AG09319 (cell line): ENCODE measurements at regions not wholly inside any gene's neighbourhood (a gene's known extent, or its start where the extent isn't known, plus 50 kb on each side); places are given as distances from the start of the nearest gene placed in this dataset.

Experiments used
- DNase-seq: peaks from one replicate; pipeline ENCODE4 v3.0.0-alpha.2; 2010; ENCODE audit warnings: low read depth; ENCODE audit errors: extremely low read depth
- TF ChIP-seq, protein P1 (sequence below): IDR thresholded peaks from 2 replicates; pipeline ENCODE4 v1.5.1; 2011; ENCODE audit warnings: low read depth, mild to moderate bottlenecking, inconsistent platforms, low read length, moderate library complexity

DNA sequence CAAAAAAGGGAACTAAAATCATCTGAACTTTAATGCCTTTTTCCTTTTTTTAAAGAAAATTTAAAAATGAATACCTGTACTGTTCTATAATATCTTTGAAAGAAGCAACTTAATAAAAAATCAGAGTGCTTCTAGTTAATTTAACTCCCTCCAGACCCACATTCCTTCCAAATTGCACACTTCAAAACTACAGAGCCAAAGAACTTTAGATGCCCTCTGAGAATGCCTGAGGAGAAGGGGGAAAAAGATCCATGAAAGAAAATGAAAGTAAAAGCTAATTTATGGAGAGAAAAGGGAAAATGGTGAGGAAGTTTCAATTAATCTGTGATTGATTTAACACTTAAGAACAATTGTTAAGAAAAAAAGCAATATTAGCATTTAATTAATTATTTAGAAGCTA is 1141.6 kb downstream of the IGSF11 start:
- DNase-seq, result no peak
- TF ChIP-seq, protein P1, sequence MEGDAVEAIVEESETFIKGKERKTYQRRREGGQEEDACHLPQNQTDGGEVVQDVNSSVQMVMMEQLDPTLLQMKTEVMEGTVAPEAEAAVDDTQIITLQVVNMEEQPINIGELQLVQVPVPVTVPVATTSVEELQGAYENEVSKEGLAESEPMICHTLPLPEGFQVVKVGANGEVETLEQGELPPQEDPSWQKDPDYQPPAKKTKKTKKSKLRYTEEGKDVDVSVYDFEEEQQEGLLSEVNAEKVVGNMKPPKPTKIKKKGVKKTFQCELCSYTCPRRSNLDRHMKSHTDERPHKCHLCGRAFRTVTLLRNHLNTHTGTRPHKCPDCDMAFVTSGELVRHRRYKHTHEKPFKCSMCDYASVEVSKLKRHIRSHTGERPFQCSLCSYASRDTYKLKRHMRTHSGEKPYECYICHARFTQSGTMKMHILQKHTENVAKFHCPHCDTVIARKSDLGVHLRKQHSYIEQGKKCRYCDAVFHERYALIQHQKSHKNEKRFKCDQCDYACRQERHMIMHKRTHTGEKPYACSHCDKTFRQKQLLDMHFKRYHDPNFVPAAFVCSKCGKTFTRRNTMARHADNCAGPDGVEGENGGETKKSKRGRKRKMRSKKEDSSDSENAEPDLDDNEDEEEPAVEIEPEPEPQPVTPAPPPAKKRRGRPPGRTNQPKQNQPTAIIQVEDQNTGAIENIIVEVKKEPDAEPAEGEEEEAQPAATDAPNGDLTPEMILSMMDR, result no peak

GRCh38 chr3:117893638-117894037 is 1141.0 kb downstream of the IGSF11 start:
- TF ChIP-seq, protein P1, result no peak
- no peak for DNase-seq

GRCh38 chr3:117898722-117899522 is 1135.7 kb downstream of the IGSF11 start:
- DNase-seq, result no peak
- TF ChIP-seq, protein P1, result peak; percentile 15

DNA sequence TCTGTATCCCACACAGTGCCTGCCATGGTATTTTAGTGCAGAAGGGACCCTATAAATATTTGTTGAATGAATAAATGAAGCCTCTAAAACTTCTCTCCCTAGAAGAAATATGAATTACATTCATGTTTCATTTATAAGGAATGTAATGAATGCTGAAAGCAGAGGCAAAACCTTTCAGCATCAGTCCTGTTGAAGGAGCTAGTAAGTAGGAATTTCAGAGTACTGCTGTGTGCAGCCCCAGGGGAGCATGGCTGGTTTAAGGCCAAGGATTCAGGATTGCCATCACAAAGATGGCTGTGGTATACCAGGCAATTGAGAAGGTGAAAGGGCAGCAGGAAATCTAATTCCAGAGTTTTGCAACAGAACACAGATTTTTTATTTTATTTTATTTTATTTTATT is 1131.4 kb downstream of the IGSF11 start:
- DNase-seq, result peak; percentile 54
- TF ChIP-seq, protein P1, result no peak

DNA sequence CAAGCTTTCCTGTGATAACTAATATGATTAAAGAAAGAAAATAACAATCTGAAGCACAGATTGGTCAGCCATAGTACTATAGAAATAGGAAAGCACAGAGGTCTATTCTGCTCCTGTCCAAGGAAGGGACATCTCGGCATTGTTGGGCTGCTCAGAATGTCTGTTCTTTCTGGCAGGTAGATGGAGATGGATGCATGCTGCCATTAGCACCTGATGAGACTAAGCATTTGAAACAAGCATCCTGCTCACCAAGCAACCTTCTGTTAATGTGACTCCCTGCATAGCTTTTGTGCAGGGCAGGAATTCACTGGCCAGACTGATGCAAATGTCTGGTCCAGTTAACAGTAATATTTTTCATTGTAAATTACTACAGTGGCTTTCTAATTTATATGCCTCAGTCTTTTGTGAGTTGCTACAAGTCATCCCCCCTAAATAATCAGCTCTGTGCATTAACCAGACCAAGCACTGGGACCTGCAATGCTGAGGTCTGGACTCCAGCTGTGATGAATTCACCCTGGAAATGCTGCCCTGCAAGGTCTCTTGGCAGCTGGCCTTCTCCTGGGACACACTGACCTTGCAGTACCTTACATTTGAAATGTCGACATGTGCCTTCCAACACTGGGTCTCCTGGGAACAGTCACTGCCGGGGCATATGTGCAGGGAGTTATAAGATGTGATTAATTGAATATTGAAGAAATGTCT is 1123.7 kb downstream of the IGSF11 start:
- TF ChIP-seq, protein P1, result no peak
- no peak for DNase-seq

DNA sequence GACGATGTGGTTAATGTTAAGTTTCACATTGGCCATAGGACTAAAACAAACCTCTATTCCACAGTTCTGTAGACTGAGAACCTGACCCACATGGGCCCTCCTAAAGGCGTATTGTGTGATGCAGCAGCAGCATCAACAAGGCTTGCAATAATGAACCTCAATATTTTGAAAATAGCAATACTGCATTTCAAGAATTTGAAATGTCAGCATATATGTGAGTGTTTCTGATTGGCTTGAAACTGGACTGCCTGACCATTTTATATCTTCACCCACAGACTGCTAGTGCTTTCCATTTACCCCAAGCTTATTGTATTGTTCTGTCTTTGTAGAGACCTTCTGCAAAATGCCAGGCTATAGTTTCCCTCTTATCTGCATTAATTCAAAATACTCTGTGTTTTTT is 1122.3 kb downstream of the IGSF11 start:
- TF ChIP-seq, protein P1, result no peak
- no peak for DNase-seq

GRCh38 chr3:117914540-117915100 is 1120.0 kb downstream of the IGSF11 start:
- DNase-seq, result no peak
- TF ChIP-seq, protein P1, result no peak
